ENCODE measurements at regions not wholly inside any gene's neighbourhood (a gene's known extent, or its start where the extent isn't known, plus 50 kb on each side); places are given as distances from the start of the nearest gene placed in this dataset.

- DNase-seq (ENCODE audit: low spot score) = no peak
- Histone ChIP-seq H3K4me1 (ENCODE audit: insufficient read depth, low read length, poor library complexity, severe bottlenecking) (no peaks in the 10 kb centered on the region), H3K27ac (ENCODE audit: low read depth, low read length, poor library complexity, severe bottlenecking) (no peak overlapping the region), H3K36me3 (ENCODE audit: insufficient read depth, low read length, poor library complexity, severe bottlenecking) (no peaks in the 10 kb centered on the region), H3K9me3 (ENCODE audit: low read depth, low read length, poor library complexity, severe bottlenecking) (no peaks in the 10 kb centered on the region), H3K4me3 (ENCODE audit: low read depth, low read length, poor library complexity, severe bottlenecking) (no peak overlapping the region), H3K27me3 (replicated peaks; ENCODE audit: insufficient read depth, low read depth, low read length, poor library complexity) (no peaks in the 10 kb centered on the region)
- no TSS peak for BruUV-seq (replicated peaks)
- CTCF ChIA-PET = interaction anchor here (0.5 kb wide), 1 partner anchor 12 kb away, joined by 5 read pairs; no protein-coding TSS in a partner anchor
- POLR2A ChIA-PET (ENCODE audit: low non-redundant PET) = no interaction called here
- intact Hi-C loops (cut with micrococcal nuclease; ENCODE audit: unreplicated experiment) = no loop called here
- TF ChIP-seq CTCF (conservative IDR thresholded peaks at IDR 0.05; ENCODE audit: low read depth, low read length) (no peak), EZH2 (IDR thresholded peaks at IDR 0.05; ENCODE audit: borderline replicate concordance, low read depth, low read length, poor library complexity, severe bottlenecking) (no peak)
Observed at GRCh38 chr13:59510386-59510785, 653.3 kb downstream of the DIAPH3 start.

GRCh38 chr13:59513686-59514085 lies 650.0 kb downstream of the DIAPH3 start:
- DNase-seq (ENCODE audit: low spot score) = no peak
- H3K27me3 ChIP-seq (replicated peaks; ENCODE audit: insufficient read depth, low read depth, low read length, poor library complexity) = no peaks in the 10 kb centered on the region
- no peak overlapping the region for H3K27ac ChIP-seq (ENCODE audit: low read depth, low read length, poor library complexity, severe bottlenecking)
- H3K4me1 ChIP-seq (ENCODE audit: insufficient read depth, low read length, poor library complexity, severe bottlenecking) = no peaks in the 10 kb centered on the region
- POLR2A ChIA-PET (ENCODE audit: low non-redundant PET) = no interaction called here
- intact Hi-C loops (cut with micrococcal nuclease; ENCODE audit: unreplicated experiment) = no loop called here
- TF ChIP-seq CTCF (conservative IDR thresholded peaks at IDR 0.05; ENCODE audit: low read depth, low read length) = no peak
- no peak for TF ChIP-seq EZH2 (IDR thresholded peaks at IDR 0.05; ENCODE audit: borderline replicate concordance, low read depth, low read length, poor library complexity, severe bottlenecking)
- no peaks in the 10 kb centered on the region for H3K36me3 ChIP-seq (ENCODE audit: insufficient read depth, low read length, poor library complexity, severe bottlenecking)
- no TSS peak for BruUV-seq (replicated peaks)
- CTCF ChIA-PET = no interaction called here
- H3K4me3 ChIP-seq (ENCODE audit: low read depth, low read length, poor library complexity, severe bottlenecking) = no peak overlapping the region
- no peaks in the 10 kb centered on the region for H3K9me3 ChIP-seq (ENCODE audit: low read depth, low read length, poor library complexity, severe bottlenecking)

GRCh38 chr13:59514316-59514715 lies 649.4 kb downstream of the DIAPH3 start:
- TF ChIP-seq CTCF (conservative IDR thresholded peaks at IDR 0.05; ENCODE audit: low read depth, low read length) (no peak), EZH2 (IDR thresholded peaks at IDR 0.05; ENCODE audit: borderline replicate concordance, low read depth, low read length, poor library complexity, severe bottlenecking) (no peak)
- H3K9me3 ChIP-seq (ENCODE audit: low read depth, low read length, poor library complexity, severe bottlenecking) = no peaks in the 10 kb centered on the region
- ChIA-PET CTCF (no interaction called here), POLR2A (ENCODE audit: low non-redundant PET) (no interaction called here)
- H3K27ac ChIP-seq (ENCODE audit: low read depth, low read length, poor library complexity, severe bottlenecking) = no peak overlapping the region
- no TSS peak for BruUV-seq (replicated peaks)
- no peaks in the 10 kb centered on the region for H3K27me3 ChIP-seq (replicated peaks; ENCODE audit: insufficient read depth, low read depth, low read length, poor library complexity)
- no peaks in the 10 kb centered on the region for H3K4me1 ChIP-seq (ENCODE audit: insufficient read depth, low read length, poor library complexity, severe bottlenecking)
- H3K36me3 ChIP-seq (ENCODE audit: insufficient read depth, low read length, poor library complexity, severe bottlenecking) = no peaks in the 10 kb centered on the region
- intact Hi-C loops (cut with micrococcal nuclease; ENCODE audit: unreplicated experiment) = no loop called here
- H3K4me3 ChIP-seq (ENCODE audit: low read depth, low read length, poor library complexity, severe bottlenecking) = no peak overlapping the region
- no peak for DNase-seq (ENCODE audit: low spot score)

All from A673 (cell line).